ENCODE measurements at regions not wholly inside any gene's neighbourhood (a gene's known extent, or its start where the extent isn't known, plus 50 kb on each side); places are given as distances from the start of the nearest gene placed in this dataset.

DNA sequence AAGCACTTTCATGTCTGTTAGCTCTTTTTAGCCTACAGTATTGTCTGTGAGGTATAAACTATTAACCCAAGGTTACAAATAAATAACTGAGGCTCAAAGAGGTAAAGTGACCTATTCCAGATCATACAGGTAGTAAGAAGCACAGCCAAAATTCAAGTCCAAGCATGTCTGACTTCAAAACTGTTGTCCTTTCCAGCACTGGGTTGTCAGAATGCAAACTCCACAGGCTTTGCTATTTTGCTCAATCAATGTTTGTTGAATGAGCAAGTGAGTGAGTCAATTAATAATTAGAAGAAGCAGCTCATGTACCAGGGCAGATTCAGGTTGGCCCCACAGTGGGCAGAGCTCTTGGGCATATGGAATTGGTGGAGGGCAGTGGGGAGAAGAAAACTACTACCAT, 134.1 kb upstream of the ARHGEF9 start:
- TF ChIP-seq EZH2 (IDR thresholded peaks at IDR 0.05; ENCODE audit: insufficient read depth, poor library complexity, severe bottlenecking) (no peak), EZH2phosphoT487 (IDR thresholded peaks at IDR 0.05; ENCODE audit: insufficient read depth, low read depth) (no peak)

All from GM23248 (cell line).